Uterus (tissue), 3 donors: ENCODE measurements at regions not wholly inside any gene's neighbourhood (a gene's known extent, or its start where the extent isn't known, plus 50 kb on each side); places are given as distances from the start of the nearest gene placed in this dataset.

Experiments used
- DNase-seq, 2 donors: peaks; one replicate each; pipeline ENCODE4 v3.0.0-alpha.2; 2019 to 2020
- H3K27ac ChIP-seq, 2 donors: fragments of 200-600 bp; sonication (generic); 1 replicate in 1 of 2; 2 replicates in 1 of 2; pipeline ENCODE4 v1.5.1; 2016 to 2018
- H3K27me3 ChIP-seq, 2 donors: fragments of 200-600 bp; sonication (generic); one replicate each; pipeline ENCODE4 v1.5.1; 2018 to 2019; ENCODE audit warnings: control low read depth in 1 of 2
- H3K36me3 ChIP-seq, 2 donors: fragments of 200-600 bp; sonication (generic); one replicate each; pipeline ENCODE4 v1.5.1; 2019; ENCODE audit warnings: control low read depth in 1 of 2
- H3K4me1 ChIP-seq, 2 donors: fragments of 200-600 bp; sonication (generic); one replicate each; pipeline ENCODE4 v1.5.1; 2018 to 2019; ENCODE audit warnings: control low read depth in 1 of 2
- H3K4me3 ChIP-seq, 2 donors: fragments of 200-600 bp; sonication (generic); 1 replicate in 1 of 2; 2 replicates in 1 of 2; pipeline ENCODE4 v1.5.1; 2018 to 2019; ENCODE audit warnings: mild to moderate bottlenecking in 1 of 2
- H3K9me3 ChIP-seq, 2 donors: fragments of 200-600 bp; sonication (generic); one replicate each; pipeline ENCODE4 v1.5.1; 2019; ENCODE audit warnings: control low read depth in 1 of 2
- CTCF ChIP-seq, 4 experiments: fragments of 200-600 bp in 2 of 4; fragments of 450-650 bp in 2 of 4; sonication (generic) in 2 of 4; IDR thresholded peaks; one replicate each; pipeline ENCODE4 v1.5.1; 2016 to 2019; ENCODE audit warnings: antibody characterized with exemption in 4 of 4, mild to moderate bottlenecking in 2 of 4, moderate library complexity in 1 of 4
- POLR2A ChIP-seq, 2 donors: fragments of 450-650 bp; IDR thresholded peaks; one replicate each; pipeline ENCODE4 v1.6.1; 2016; ENCODE audit warnings: antibody characterized with exemption in 2 of 2, mild to moderate bottlenecking in 1 of 2, moderate library complexity in 1 of 2
- intact Hi-C: fragments of 100-400 bp; cut with DNase I; formaldehyde crosslinking; loops from one replicate; pipeline ENCODE4 v1.15.1; 2023; ENCODE audit warnings: low total_unique reads
- donor health status: DM: yes; HTN: yes; CAD: no.

- no peak for TF ChIP-seq POLR2A (IDR thresholded peaks at IDR 0.05)
- TF ChIP-seq CTCF (IDR thresholded peaks at IDR 0.05): no peak
- no peaks in the 10 kb centered on the region for H3K9me3 ChIP-seq
Measured at GRCh38 chr6:48412656-48413055, 301.7 kb upstream of the PTCHD4 start.

GRCh38 chr6:48404927-48405326, 293.9 kb upstream of the PTCHD4 start:
- Histone ChIP-seq H3K27ac (no peak overlapping the region), H3K27me3 (no peaks in the 10 kb centered on the region), H3K4me3 (no peak overlapping the region), H3K4me1 (no peaks in the 10 kb centered on the region), H3K36me3 (no peaks in the 10 kb centered on the region), H3K9me3 (peaks cover 0 to 4% of the 10 kb centered on the region in 2 donors)
- intact Hi-C loops: no loop called here
- no peak for TF ChIP-seq CTCF (IDR thresholded peaks at IDR 0.05)
- no peak for TF ChIP-seq POLR2A (IDR thresholded peaks at IDR 0.05)
- no peak for DNase-seq

More at GRCh38 chr6:48412656-48413055, 301.7 kb upstream of the PTCHD4 start:
- Histone ChIP-seq H3K4me1 (no peaks in the 10 kb centered on the region), H3K27me3 (no peaks in the 10 kb centered on the region), H3K36me3 (no peaks in the 10 kb centered on the region), H3K27ac (no peak overlapping the region), H3K4me3 (no peak overlapping the region)
- no peak for DNase-seq
- intact Hi-C loops: no loop called here

GRCh38 chr6:48403587-48403986, 292.6 kb upstream of the PTCHD4 start:
- no peak for DNase-seq
- H3K36me3 ChIP-seq: no peaks in the 10 kb centered on the region
- intact Hi-C loops: no loop called here
- peaks cover 0 to 4% of the 10 kb centered on the region in 2 donors for H3K9me3 ChIP-seq
- H3K27ac ChIP-seq: no peak overlapping the region
- no peak for TF ChIP-seq CTCF (IDR thresholded peaks at IDR 0.05)
- TF ChIP-seq POLR2A (IDR thresholded peaks at IDR 0.05): no peak
- no peaks in the 10 kb centered on the region for H3K4me1 ChIP-seq
- H3K27me3 ChIP-seq: no peaks in the 10 kb centered on the region
- H3K4me3 ChIP-seq: no peak overlapping the region

GRCh38 chr6:48401016-48401415, 290.0 kb upstream of the PTCHD4 start:
- H3K4me3 ChIP-seq: no peak overlapping the region

GRCh38 chr6:48397887-48398286, 286.9 kb upstream of the PTCHD4 start:
- Histone ChIP-seq H3K4me3 (no peak overlapping the region), H3K9me3 (no peaks in the 10 kb centered on the region), H3K27me3 (no peaks in the 10 kb centered on the region), H3K27ac (no peak overlapping the region), H3K4me1 (no peaks in the 10 kb centered on the region), H3K36me3 (no peaks in the 10 kb centered on the region)
- no peak for TF ChIP-seq CTCF (IDR thresholded peaks at IDR 0.05)
- no peak for TF ChIP-seq POLR2A (IDR thresholded peaks at IDR 0.05)
- DNase-seq: no peak
- intact Hi-C loops: no loop called here

More at GRCh38 chr6:48401016-48401415, 290.0 kb upstream of the PTCHD4 start:
- H3K27ac ChIP-seq: no peak overlapping the region
- no peak for TF ChIP-seq POLR2A (IDR thresholded peaks at IDR 0.05)
- no peaks in the 10 kb centered on the region for H3K27me3 ChIP-seq
- peaks cover 0 to 4% of the 10 kb centered on the region in 2 donors for H3K9me3 ChIP-seq
- DNase-seq: no peak
- no peaks in the 10 kb centered on the region for H3K36me3 ChIP-seq
- H3K4me1 ChIP-seq: no peaks in the 10 kb centered on the region
- intact Hi-C loops: no loop called here
